NCI-H748 treated with DMSO at 0.1 percent for 48 hours (cell line): ENCODE measurements at regions not wholly inside any gene's neighbourhood (a gene's known extent, or its start where the extent isn't known, plus 50 kb on each side); places are given as distances from the start of the nearest gene placed in this dataset.
"Not testable (repeated sequence)": the region's sequence is repeated elsewhere in the genome, so short reads cannot be mapped to it uniquely, and the experiment has no call there.

ENCODE experiments used
- DNase-seq: peaks from one replicate; lab custom pipeline; 2025; lab: John Stamatoyannopoulos, UW

DNA sequence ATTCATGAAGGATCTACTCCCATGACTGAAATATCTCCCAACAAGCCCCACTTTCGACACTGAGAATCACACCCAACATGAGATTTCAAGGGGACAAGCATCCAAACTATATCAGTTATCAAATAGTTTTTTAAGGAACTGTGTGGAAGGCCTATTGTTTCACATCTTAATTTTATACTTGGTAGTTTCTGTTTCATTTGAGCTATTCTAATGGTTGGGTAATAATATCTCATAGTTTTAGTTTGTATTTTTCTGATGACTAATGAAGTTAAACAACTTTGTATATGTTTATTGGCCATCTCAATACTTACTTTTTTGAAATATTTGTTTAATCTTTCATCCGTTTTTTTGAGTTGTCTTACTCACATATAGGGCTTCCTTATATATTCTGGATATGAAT is 135.0 kb downstream of the SCG2 start:
- DNase-seq = no peak

- no peak for DNase-seq
Observed at GRCh38 chr2:223469270-223470046, 132.7 kb downstream of the SCG2 start.

DNA sequence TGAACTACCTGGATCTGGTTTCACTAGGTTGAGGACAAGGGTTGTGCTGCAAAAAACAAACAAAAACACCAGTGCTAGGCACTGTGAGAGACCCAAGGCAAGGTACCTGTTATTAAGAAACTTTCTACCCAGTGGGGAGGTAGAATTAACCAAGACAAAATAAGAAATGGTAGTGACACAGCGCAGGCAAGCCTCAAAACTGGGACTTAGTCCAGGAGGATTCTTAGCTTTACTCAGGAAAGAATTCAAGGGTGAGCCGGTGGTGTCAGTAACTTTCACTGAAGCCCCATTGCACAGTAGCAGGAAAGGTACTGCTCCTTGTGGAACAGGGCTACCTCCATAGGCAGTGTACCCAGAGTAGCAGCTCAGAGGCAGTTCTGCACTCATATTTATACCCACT is 131.6 kb downstream of the SCG2 start:
- no peak for DNase-seq

GRCh38 chr2:223472771-223473170 is 129.4 kb downstream of the SCG2 start:
- DNase-seq = no peak

DNA sequence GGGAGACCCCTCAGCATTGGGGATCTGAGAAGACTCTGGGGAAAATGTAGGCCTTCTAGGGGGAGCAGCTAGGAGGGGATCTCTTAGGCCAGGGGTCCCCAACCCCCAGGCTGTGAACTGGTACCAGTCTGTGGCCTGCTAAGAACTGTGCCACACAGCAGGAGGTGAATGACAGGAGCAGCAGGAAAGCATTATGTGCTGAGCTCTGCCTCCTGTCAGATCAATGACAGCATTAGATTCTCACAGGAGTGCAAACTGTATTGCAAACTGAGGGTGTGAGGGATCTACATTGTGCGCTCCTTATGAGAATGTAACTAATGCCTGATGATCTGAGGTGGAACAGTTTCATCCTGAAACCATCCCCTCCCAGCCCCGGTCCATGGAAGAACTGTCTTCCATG is 127.3 kb downstream of the SCG2 start:
- no peak for DNase-seq

GRCh38 chr2:223475901-223476300 is 126.3 kb downstream of the SCG2 start:
- no peak for DNase-seq

DNA sequence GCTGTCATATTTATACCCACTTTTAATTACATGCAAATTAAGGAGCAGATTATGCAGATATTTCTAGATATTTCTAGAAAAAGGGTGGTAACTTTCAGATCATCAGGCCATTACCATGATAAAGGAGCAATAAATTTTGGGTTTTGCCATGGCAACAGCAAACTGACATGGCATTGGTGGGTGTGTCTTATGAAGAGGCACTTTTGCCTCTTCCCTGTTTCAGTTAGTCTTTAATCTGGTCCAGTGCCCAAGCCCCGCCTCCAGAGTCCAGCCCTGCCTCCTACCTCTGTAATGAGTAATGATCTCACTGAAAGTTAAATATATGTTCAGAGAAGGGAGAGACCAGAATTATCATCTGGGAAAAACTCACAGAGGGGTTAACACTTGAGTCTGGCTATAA is 124.8 kb downstream of the SCG2 start:
- DNase-seq = no peak

DNA sequence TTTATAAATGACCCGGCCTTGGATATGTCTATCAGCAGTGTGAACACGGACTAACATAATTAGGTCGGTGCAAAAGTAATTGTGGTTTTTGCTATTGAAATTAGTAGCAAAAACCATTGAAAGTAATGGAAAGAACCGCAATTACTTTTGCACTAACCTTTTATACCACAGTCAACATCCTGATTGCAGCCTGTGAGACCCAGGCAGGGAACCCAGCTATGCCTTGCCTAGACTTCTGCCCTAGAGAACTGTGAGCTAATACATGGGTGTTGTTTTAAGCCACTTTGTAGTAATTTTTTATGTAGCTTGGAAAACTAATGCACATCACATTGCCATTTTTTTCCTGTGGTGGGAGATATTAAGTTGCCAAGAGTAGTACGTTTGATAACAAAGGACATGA is 120.7 kb downstream of the SCG2 start:
- no peak for DNase-seq

GRCh38 chr2:223486751-223487150 is 115.4 kb downstream of the SCG2 start:
- DNase-seq = no peak

DNA sequence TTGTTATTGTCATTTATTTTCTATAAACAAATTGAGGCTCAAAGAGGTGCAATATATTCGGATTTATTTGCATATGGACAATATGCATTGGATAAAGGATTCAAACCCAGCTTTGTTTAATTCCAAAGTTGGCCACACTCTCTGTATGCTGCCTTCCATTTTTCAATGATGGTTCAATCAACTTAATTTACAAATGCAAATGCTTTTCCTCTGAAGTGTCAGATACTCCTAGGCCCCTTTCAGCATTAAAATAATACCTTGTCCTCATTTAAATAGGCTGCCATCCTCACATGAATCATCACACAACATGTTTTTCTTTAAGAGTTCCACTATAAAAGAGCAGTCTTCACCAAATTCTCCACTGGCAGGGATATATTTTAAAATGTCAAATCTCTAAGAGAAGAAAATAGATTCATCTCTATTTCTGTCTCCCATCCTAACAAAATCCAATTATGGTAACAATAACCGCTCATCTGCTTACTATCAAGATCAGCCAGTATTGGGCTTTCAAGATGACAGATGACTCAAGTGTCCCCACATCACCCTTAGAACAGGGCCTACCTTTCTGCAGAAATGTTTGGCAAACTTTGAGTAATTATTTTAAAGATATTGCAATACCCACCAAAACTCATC is 114.8 kb downstream of the SCG2 start:
- DNase-seq = no peak

DNA sequence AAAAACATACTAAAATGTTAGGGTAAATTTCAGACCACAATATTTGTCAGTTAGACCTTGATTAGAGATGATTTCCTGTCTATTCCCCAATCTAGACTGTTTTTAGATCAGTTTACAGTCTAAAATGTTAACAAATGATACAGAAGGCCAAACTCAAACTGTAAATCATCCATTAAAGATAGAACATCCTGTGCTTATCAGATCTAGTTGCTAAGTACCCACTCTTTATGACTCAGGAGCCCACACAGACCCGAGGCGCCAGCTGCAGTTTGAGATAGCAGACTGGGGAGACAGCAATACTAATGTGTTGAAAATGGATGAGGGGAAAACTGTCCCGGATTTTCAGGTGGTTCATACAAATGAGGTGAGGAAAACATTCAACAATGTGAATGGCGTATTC is 113.3 kb downstream of the SCG2 start:
- no peak for DNase-seq

- DNase-seq = no peak
Observed at GRCh38 chr2:223494496-223494895, 107.7 kb downstream of the SCG2 start.

- DNase-seq = no peak
Observed at GRCh38 chr2:223494942-223495341, 107.2 kb downstream of the SCG2 start.

- not testable (repeated sequence) for DNase-seq
Observed at GRCh38 chr2:223496853-223497252, 105.3 kb downstream of the SCG2 start.

DNA sequence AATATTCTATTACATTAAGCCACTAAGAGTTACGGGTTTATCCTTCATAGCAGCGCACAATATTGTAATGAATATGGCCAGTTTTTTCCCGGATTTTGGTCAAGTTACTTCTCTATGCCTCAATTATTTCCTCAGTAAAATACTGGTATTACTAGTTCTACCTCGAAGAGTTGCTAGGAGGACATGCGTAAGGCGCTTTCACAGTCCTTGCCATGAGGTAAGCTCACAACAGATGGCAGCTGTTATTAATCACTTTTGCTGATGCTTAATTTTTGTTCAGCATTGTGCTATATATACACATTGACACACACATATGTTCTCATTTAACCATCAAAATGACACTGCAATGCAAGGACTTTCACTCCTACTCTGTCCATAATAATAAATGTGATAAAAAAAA is 101.5 kb downstream of the SCG2 start:
- DNase-seq = no peak

DNA sequence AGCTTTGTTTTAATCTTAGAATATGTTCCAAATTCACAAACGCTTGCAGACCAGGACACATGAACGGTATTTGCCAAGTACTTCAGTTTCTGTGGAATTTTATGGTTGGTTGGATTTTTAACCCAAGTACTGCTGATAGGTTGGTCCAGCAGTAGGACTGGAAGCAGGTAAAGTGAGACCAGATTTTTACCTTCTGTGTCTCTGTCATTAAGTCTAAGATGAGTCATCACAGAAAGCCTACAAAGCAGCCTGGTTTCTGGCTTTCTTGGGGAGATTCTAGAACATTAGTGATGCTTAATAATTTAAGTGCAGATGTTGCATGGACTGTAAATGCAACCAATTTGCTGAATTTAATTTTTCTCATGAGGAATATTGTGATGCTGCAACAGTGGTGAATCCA is 100.5 kb downstream of the SCG2 start:
- no peak for DNase-seq

DNA sequence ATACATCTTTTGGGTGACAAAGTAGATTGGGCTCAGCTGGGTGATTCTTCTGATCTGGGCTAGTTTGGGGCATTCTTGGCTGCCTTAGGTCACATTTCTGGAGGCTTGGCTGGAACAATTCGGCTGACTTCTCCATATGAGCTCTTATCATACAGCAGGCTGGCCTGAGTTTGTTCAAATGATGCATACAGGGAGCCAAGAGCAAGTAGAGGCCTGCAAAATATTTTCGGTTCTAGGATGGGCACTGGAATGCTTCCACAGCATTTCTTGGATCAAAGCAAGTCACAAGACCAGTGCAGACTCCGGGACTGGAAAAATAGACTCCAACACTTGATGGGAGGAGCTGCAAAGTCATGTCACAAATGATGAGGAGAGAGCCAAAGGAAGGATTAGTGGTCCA is 98.4 kb downstream of the SCG2 start:
- no peak for DNase-seq

- no peak for DNase-seq
Observed at GRCh38 chr2:223508372-223508771, 93.8 kb downstream of the SCG2 start.

DNA sequence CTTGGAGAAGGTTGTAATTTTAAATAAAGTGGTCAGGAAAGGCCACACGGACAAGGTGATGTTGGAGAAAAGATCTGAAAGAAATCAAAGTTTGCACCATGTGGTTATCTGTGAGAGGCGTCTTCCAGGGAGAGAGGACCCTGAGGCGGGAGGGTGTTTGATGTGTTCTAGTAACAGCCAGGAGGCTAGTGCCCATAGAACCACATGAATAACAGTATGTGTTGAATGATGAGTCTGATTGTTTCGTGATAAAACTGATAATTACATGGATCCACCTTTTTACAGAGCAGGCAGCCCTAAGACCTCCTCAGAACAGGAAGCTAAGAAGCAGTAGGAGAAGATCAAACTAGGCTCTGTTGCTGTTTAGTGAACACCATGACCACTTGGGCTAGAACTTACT is 91.4 kb downstream of the SCG2 start:
- DNase-seq = no peak

GRCh38 chr2:223511168-223511567 is 91.0 kb downstream of the SCG2 start:
- DNase-seq = no peak

DNA sequence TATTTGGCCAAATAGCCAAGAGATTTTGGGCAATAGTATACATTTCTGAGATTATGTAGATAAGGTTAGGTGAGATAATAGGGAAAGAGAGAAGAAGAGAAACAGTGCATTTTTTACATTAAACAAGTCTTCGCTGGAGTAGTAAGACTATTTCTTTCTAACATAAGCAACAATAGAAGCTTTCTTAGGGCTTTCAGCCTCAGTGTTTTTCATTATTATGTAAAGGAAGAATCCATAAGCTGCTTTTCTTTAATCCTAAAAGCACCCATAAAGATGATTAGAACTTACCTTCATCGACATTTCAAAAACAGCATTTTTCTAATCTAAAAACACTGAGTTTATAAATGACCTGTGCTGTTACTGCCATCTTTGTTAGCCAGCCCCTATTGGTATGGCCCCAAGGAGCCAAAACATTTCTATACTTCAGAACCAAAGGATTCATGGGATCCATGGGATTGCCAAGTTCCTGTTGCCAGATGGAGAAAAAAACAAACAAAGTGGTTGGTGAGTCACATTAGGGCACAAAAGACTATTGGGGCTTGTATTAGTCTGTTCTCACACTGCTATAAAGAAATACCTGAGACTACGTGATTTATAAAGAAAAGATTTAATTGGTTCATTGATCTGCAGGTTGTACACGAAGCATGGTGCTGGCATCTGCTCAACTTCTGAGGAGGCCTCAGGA is 88.2 kb downstream of the SCG2 start:
- no peak for DNase-seq

DNA sequence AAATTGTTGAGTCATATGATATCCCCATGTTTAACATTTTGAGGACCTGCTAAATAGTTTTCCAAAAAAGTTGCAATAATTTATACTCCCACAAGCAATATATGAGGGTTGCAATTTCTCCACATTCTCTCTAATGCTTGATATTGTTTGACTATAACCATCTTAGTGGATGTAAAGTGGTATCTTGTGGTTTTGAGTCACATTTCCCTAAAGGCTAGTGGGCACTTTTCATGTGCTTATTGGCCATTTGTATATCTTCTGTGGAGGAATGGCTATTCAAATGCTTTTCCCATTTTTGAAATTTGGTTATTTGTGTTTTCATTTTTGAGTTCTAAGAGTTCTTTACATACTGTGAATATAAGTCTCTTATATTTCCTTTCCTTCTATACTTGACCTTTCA is 82.7 kb downstream of the SCG2 start:
- no peak for DNase-seq

GRCh38 chr2:223522796-223523195 is 79.4 kb downstream of the SCG2 start:
- no peak for DNase-seq
